ENCODE measurements at regions not wholly inside any gene's neighbourhood (a gene's known extent, or its start where the extent isn't known, plus 50 kb on each side); places are given as distances from the start of the nearest gene placed in this dataset.
"Not testable (repeated sequence)": the region's sequence is repeated elsewhere in the genome, so short reads cannot be mapped to it uniquely, and the experiment has no call there.

DNA sequence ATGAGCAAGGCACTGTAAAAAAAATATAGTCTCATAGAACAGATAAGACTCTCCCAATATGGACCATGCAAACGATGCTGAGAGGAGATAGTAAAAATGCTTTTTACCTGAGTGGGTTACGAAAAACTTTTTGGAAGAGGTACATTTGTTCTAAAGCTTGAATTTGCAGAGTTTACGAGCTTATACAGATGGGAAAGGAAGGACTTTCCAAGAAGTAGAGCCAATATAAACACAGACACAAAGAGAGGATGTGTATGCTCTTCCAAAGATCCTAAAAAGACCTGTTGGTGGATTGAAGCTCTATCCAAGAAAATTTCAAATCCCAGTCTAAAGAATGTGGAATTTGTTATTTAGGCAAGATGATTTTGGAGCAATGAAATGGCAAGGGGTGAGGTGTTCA, 127.1 kb upstream of the SLCO6A1 start:
- Mint-ChIP-seq H3K4me1 (no peaks in the 10 kb centered on the region), H3K9me3 (no peaks in the 10 kb centered on the region), H3K27ac (no peak overlapping the region), H3K27me3 (peaks cover 1% of the 10 kb centered on the region), H3K36me3 (no peaks in the 10 kb centered on the region), H3K4me3 (no peak overlapping the region)
- ATAC-seq (ENCODE audit: low read depth) (no peak), DNase-seq (ENCODE audit: low spot score in 2 of 2) (no peak)

DNA sequence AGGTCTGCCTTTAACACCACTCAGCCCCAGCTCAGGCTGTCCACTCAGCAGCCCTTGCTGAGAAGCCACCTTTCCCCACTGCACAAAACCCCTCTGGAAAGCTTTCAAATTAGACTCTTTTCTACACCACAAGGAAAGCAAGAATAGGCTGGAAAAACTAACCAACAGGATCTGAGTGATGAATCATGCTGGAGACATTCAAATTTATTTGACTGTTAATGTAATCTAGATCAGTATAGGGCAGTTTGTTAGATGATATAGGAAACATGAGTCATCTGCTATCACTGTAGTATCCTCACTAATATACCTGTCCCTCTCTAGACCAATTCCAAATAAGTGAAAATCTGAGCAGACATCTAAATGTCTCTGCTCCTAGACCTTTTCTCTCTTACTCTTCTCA, 127.8 kb upstream of the PAM start:
- no peak overlapping the region for H3K4me3 Mint-ChIP-seq
- H3K4me1 Mint-ChIP-seq, result no peaks in the 10 kb centered on the region
- ATAC-seq (ENCODE audit: low read depth) (no peak), DNase-seq (ENCODE audit: low spot score in 2 of 2) (no peak)
- no peaks in the 10 kb centered on the region for H3K9me3 Mint-ChIP-seq
- peaks cover 1% of the 10 kb centered on the region for H3K27me3 Mint-ChIP-seq
- no peaks in the 10 kb centered on the region for H3K36me3 Mint-ChIP-seq
- no peak overlapping the region for H3K27ac Mint-ChIP-seq

DNA sequence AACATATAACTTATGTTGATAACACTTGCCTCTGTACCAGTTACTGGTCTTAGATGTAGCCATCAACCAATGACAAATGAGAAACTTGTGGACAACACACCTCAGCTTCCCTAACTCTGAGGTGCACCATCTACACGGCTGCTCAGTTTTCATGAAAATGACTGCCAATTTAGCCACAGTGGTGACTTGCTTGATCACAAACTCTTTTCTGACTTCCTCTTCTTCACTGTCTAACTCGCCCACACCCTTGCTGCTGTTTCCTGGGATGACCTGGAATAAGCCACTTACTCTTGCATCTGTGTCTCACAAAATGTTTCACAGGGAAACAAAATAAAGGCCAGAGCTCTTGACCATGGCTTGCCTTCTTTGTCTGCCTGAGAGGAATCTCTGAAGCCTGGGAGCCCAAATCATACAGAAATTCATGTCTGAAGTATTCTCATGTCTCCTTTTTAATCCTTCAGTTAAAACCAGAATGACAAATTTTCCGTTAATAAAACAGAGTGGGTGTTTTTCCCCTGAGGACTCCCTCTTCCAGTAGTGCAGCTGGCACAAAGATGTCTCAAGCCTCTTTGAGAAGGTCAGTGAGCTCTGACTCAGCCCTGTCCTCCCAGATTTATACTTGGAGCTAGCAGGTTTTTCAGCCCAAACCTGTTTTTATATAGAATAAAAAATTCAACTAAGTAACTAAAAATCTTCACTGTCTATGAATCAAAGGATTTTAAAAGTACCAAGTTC, 126.5 kb upstream of the PAM start:
- peaks cover 2% of the 10 kb centered on the region for H3K9me3 Mint-ChIP-seq
- H3K27ac Mint-ChIP-seq, result no peak overlapping the region
- no peak overlapping the region for H3K4me3 Mint-ChIP-seq
- H3K4me1 Mint-ChIP-seq, result no peaks in the 10 kb centered on the region
- ATAC-seq (ENCODE audit: low read depth) (no peak), DNase-seq (ENCODE audit: low spot score in 2 of 2) (no peak)
- H3K36me3 Mint-ChIP-seq, result no peaks in the 10 kb centered on the region
- peaks cover 1% of the 10 kb centered on the region for H3K27me3 Mint-ChIP-seq

- Mint-ChIP-seq H3K9me3 (peaks cover 5% of the 10 kb centered on the region), H3K4me3 (no peak overlapping the region), H3K4me1 (no peaks in the 10 kb centered on the region), H3K27me3 (peaks cover 1% of the 10 kb centered on the region), H3K27ac (no peak overlapping the region), H3K36me3 (no peaks in the 10 kb centered on the region)
- ATAC-seq (ENCODE audit: low read depth), result no peak
- DNase-seq (ENCODE audit: low spot score in 2 of 2), result no peak
Measured at GRCh38 chr5:102629827-102630605, 125.1 kb upstream of the PAM start.

DNA sequence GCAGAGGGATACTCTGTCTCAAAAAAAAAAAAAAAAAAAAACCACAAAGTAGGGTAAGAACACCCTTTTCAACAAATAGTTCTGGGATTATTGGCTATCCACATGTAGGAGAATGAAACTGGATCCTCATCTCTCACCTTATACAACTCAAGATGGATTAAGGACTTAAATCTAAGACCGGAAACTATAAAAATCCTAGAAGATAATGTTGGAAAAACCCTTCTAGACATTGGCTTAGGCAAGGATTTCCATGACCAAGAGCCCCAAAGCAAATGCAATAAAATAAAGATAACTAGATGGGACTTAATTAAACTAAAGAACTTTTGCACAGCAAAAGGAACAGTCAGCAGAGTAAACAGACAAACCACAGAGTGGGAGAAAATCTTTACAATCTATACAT, 119.7 kb upstream of the PAM start:
- not testable (repeated sequence) for H3K4me1 Mint-ChIP-seq; H3K9me3 Mint-ChIP-seq; H3K27ac Mint-ChIP-seq; H3K4me3 Mint-ChIP-seq; H3K36me3 Mint-ChIP-seq; DNase-seq (ENCODE audit: low spot score in 2 of 2); ATAC-seq (ENCODE audit: low read depth); H3K27me3 Mint-ChIP-seq

- H3K4me3 Mint-ChIP-seq, result no peak overlapping the region
- no peaks in the 10 kb centered on the region for H3K27me3 Mint-ChIP-seq
- DNase-seq (ENCODE audit: low spot score in 2 of 2), result no peak
- no peaks in the 10 kb centered on the region for H3K4me1 Mint-ChIP-seq
- H3K9me3 Mint-ChIP-seq, result peaks cover 8% of the 10 kb centered on the region
- no peak for ATAC-seq (ENCODE audit: low read depth)
- no peaks in the 10 kb centered on the region for H3K36me3 Mint-ChIP-seq
- no peak overlapping the region for H3K27ac Mint-ChIP-seq
Measured at GRCh38 chr5:102638316-102638715, 116.8 kb upstream of the PAM start.

- no peaks in the 10 kb centered on the region for H3K36me3 Mint-ChIP-seq
- peaks cover 9% of the 10 kb centered on the region for H3K9me3 Mint-ChIP-seq
- H3K27ac Mint-ChIP-seq, result no peak overlapping the region
- no peak overlapping the region for H3K4me3 Mint-ChIP-seq
- ATAC-seq (ENCODE audit: low read depth) (no peak), DNase-seq (ENCODE audit: low spot score in 2 of 2) (no peak)
- no peaks in the 10 kb centered on the region for H3K27me3 Mint-ChIP-seq
- H3K4me1 Mint-ChIP-seq, result no peaks in the 10 kb centered on the region
Measured at GRCh38 chr5:102638912-102639652, 116.0 kb upstream of the PAM start.

DNA sequence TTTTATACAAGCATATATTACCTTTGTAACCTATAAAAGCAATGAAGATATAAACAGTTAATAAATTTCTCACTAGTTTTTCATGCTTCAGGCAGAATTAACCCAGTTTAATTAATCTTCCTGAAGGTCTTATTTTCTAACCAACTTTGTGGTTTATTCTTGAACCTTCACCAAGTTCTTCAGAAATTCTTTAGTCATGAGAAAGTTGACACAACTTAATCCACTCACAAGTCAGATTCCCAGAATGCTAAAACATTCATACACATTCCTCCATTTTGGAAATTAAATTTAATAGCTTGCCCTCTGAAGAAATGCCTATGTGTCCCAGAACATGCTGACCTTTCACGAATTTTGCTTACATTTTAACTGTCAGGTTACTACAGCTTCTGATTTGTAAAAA, 105.4 kb upstream of the PAM start:
- no peak overlapping the region for H3K27ac Mint-ChIP-seq
- H3K27me3 Mint-ChIP-seq, result no peaks in the 10 kb centered on the region
- no peaks in the 10 kb centered on the region for H3K36me3 Mint-ChIP-seq
- DNase-seq (ENCODE audit: low spot score in 2 of 2), result no peak
- ATAC-seq (ENCODE audit: low read depth), result no peak
- H3K9me3 Mint-ChIP-seq, result peaks cover 11% of the 10 kb centered on the region
- H3K4me3 Mint-ChIP-seq, result no peak overlapping the region
- no peaks in the 10 kb centered on the region for H3K4me1 Mint-ChIP-seq

GRCh38 chr5:102651466-102651865, 103.6 kb upstream of the PAM start:
- H3K27ac Mint-ChIP-seq, result no peak overlapping the region

GRCh38 chr5:102654559-102655349, 100.4 kb upstream of the PAM start:
- Mint-ChIP-seq H3K4me1 (no peaks in the 10 kb centered on the region), H3K27me3 (peaks cover 3% of the 10 kb centered on the region), H3K36me3 (no peaks in the 10 kb centered on the region), H3K9me3 (no peaks in the 10 kb centered on the region), H3K4me3 (no peak overlapping the region), H3K27ac (no peak overlapping the region)
- no peak for DNase-seq (ENCODE audit: low spot score in 2 of 2)
- ATAC-seq (ENCODE audit: low read depth), result no peak

More at GRCh38 chr5:102651466-102651865, 103.6 kb upstream of the PAM start:
- no peaks in the 10 kb centered on the region for H3K4me1 Mint-ChIP-seq
- H3K4me3 Mint-ChIP-seq, result no peak overlapping the region
- DNase-seq (ENCODE audit: low spot score in 2 of 2) (no peak), ATAC-seq (ENCODE audit: low read depth) (no peak)
- H3K27me3 Mint-ChIP-seq, result no peaks in the 10 kb centered on the region
- H3K36me3 Mint-ChIP-seq, result no peaks in the 10 kb centered on the region
- H3K9me3 Mint-ChIP-seq, result peaks cover 6% of the 10 kb centered on the region

DNA sequence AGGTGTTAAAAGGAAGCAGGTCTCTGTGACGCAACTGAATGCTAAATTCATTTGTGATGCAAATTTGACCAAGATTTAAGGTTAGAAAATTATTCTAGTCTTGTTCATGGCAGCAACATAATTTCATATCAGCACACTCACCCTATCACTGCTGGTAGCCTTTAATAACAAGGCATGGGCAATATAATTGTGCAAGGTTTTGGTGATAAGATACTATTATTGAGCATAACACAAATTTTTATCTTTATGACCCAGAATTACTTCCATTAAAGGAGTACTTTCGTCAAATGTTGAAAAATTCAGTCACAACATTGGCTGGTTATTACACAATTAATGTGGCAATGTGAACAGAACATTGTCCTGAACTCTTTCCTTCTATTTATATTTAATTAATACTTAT, 96.0 kb upstream of the PAM start:
- no peak overlapping the region for H3K27ac Mint-ChIP-seq
- ATAC-seq (ENCODE audit: low read depth) (no peak), DNase-seq (ENCODE audit: low spot score in 2 of 2) (no peak)
- H3K4me3 Mint-ChIP-seq, result no peak overlapping the region
- no peaks in the 10 kb centered on the region for H3K9me3 Mint-ChIP-seq
- peaks cover 3% of the 10 kb centered on the region for H3K27me3 Mint-ChIP-seq
- H3K4me1 Mint-ChIP-seq, result no peaks in the 10 kb centered on the region
- H3K36me3 Mint-ChIP-seq, result no peaks in the 10 kb centered on the region

DNA sequence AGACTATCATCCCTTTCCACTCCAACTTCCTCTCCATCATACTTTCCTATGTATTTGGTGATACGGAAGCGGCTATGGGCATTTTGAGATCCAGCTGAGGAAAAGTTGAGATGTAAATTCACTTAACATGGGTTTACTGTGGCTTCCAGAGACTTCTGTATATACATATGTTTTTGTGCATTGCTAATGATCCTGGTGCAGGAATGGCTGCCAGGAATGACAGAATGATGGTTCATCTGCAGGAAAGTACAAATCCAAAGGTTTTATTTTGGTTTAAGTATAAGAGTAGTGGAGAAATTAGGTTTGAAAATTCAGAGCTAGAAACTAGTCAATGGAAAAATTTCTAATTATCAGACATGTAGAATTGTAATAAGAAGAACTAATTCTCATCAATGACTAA, 95.0 kb upstream of the PAM start:
- Mint-ChIP-seq H3K27me3 (peaks cover 3% of the 10 kb centered on the region), H3K27ac (no peak overlapping the region), H3K4me1 (no peaks in the 10 kb centered on the region), H3K36me3 (no peaks in the 10 kb centered on the region), H3K9me3 (no peaks in the 10 kb centered on the region), H3K4me3 (no peak overlapping the region)
- DNase-seq (ENCODE audit: low spot score in 2 of 2) (no peak), ATAC-seq (ENCODE audit: low read depth) (no peak)

DNA sequence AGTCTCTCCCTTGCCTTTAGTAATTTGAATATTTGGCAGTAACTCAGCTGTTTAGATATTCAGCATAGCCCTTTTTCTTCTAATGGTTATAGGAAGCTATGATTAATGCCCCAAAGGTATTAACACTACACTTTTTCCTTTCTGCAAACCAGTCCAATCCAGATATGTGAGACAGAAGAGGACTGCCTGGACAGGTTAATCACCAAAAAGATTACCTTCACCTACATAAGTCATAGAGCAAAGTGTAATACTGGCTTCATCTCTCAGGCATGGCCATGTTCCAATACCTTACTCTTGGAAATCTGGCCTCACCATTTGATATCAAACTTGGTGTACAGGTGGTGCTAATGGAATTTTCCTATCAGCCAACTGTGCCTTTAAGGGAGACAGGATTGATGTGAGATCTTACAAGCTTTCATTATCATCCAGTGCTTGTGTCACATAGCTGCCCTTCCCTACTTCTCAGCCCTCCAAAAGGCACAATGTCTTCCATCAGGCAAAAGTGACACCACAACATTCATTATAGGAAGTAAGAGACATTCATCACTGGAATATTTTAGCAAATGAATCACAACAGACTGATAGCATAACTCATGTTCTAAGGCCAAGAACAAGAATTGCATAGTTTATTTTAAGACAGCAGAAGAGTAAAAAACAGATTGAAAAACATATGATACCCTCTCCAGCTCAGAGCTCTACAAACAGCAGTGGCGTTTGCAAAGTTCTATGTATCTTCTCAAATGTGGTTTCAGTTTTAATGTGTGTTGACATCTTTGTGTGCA, 91.2 kb upstream of the PAM start:
- Mint-ChIP-seq H3K27me3 (no peaks in the 10 kb centered on the region), H3K4me3 (no peak overlapping the region), H3K27ac (no peak overlapping the region), H3K36me3 (no peaks in the 10 kb centered on the region), H3K9me3 (no peaks in the 10 kb centered on the region), H3K4me1 (no peaks in the 10 kb centered on the region)
- DNase-seq (ENCODE audit: low spot score in 2 of 2) (no peak), ATAC-seq (ENCODE audit: low read depth) (no peak)
